Ecto neural progenitor cell (in vitro differentiated cells): ENCODE measurements at regions not wholly inside any gene's neighbourhood (a gene's known extent, or its start where the extent isn't known, plus 50 kb on each side); places are given as distances from the start of the nearest gene placed in this dataset.
A peak's percentile ranks its signal among the peaks of the same experiment; 100 is the strongest.

Experiments
- DNase-seq: peaks from one replicate; pipeline ENCODE4 v3.0.0-alpha.2; 2018; ENCODE audit warnings: low spot score

DNA sequence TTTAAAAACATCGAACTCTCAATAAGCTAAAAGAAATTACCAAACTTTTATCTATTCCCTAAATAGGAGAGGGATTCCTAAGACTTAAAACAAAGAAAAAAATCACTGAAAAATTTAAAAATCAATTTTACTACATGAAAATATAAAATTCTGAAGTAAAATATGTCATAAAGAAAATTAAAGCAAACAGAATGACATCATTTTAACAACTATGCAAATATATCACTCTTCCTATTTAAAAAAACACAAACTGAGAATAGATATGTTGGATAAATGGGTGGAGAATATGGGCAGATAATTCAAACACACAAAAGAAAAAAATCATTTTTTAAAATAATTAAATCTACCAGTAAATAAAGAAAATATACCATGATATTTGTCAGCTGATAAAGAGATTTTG, 510.0 kb downstream of the BCL11B start:
- DNase-seq: no peak

DNA sequence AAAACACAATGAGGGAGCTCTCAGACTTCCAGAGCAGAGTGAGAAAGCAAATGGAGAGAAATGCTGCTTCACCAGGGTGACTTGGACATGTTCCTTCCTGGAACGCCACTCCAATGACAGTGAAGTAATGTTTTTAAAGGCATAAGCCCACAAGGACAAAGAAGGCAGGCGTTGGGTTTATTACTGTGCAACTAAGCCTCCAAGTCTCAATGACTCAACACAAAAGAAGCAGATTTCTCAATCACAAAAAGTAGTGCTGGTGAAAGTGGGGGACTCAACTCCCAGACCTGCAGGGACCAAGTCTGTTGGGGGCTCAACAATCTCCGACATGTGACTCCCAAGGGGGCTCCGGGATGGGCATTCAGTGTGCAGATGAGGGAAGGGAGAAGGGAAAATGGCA, 505.2 kb downstream of the BCL11B start:
- DNase-seq: no peak

DNA sequence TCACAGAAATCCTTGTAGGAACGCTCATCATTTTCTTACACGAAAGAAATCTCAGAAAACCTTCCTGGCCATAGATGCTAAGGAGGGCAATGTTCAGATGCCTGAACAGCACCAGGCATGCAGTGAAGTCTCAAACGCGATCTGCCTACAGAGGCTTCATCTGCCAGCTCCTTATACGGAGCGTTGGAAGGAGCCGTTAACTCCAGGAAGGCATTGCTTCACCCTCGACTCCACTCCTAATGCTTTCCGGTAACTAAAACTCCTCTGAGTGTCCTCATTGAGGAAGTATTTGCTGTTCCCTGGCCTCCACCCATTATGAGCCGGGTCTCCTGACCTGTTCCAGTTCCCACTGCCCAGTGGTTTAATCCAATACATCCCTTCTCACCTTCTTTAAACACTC, 502.7 kb downstream of the BCL11B start:
- DNase-seq: no peak

GRCh38 chr14:98770151-98770550, 501.8 kb downstream of the BCL11B start:
- no peak for DNase-seq

- DNase-seq: no peak
These were observed 498.2 kb downstream of the BCL11B start for GRCh38 chr14:98773814-98774213.

- DNase-seq: no peak
These were observed 496.1 kb downstream of the BCL11B start for GRCh38 chr14:98775892-98776291.

DNA sequence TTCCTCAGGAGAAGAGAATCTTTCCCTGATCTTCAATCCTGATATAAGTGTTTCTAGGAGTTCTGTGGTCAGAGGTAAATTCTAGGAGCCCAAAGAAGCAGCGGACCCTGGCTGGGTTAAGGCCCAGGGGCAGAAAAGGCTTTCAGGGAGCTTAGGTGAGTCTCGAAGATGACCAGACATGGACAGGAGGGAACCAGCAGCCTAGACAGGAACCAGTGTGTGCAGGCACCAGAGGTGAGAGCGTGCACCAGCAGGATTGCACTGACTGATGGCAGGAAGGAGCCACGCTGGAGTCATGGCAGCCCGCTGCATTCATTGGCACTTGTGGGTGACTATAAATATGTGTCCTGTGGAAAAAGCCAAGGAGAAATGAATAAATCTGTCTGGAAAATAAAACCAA, 489.9 kb downstream of the BCL11B start:
- DNase-seq: no peak

GRCh38 chr14:98785578-98785977, 486.4 kb downstream of the BCL11B start:
- no peak for DNase-seq

- DNase-seq: no peak
These were observed 485.5 kb downstream of the BCL11B start for GRCh38 chr14:98786456-98786855.

DNA sequence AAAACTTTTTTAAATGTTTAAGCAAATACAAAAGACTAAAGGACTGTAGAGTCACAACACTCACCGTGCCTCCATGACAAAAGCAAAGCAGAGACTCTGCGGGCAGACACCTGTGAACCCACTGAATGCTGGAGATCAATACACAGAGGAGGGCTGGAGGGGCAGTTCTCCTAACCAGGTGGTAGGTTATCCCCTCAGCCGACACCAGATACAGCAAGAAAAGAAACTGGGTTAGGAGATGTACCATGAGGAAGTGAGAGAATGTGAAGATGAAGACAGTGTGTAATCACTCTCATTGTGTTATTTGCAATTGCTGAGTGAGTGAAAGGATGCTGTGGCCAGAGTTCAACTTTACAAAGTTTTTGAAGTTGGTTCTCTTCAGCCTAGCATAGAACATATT, 480.3 kb downstream of the BCL11B start:
- DNase-seq: no peak

GRCh38 chr14:98792171-98792570, 479.8 kb downstream of the BCL11B start:
- DNase-seq: no peak

GRCh38 chr14:98798099-98798498, 473.9 kb downstream of the BCL11B start:
- no peak for DNase-seq

DNA sequence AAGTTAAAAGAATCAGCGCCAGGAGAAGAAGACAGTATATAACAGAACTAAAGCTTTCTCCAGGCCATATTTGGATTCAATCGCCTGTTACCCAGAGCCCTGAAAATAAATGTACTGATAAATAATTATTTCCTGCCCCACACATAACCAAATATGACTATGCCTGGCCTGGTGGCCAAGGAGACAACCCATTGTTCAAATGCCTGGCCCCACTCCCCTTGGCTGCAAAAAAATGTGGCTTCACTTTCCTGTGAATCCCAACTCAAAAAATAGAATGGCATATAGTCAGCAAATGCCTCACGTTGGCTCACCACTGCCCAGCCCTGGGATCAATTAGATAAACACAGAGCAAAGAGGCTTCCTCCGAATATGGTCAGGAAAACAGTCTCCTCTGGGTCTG, 472.1 kb downstream of the BCL11B start:
- DNase-seq: no peak

GRCh38 chr14:98802044-98802443, 470.0 kb downstream of the BCL11B start:
- DNase-seq: no peak

DNA sequence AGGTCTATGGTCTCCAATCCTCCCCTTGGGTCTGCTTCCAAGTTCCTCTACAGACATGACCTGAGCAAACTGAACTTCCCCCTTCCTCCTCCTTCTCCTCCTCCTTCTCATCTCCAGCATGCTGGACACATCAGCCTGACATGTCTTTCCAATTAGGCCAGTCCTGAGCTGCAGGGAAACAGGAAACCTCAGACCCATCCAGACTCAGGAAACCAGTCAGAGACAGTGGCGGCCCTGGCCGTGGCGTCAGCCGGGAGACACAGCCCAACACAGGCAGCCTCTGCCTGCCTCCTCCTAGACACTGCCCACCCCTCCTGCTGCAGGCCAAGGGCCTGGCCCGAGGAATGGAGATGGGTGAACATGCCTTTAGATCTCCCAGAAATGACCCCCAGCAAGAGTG, 468.8 kb downstream of the BCL11B start:
- no peak for DNase-seq

GRCh38 chr14:98808494-98809407, 463.2 kb downstream of the BCL11B start:
- no peak for DNase-seq

GRCh38 chr14:98816195-98816594, 455.8 kb downstream of the BCL11B start:
- DNase-seq: no peak

GRCh38 chr14:98816720-98817119, 455.3 kb downstream of the BCL11B start:
- DNase-seq: no peak

- DNase-seq: peak; percentile 60
These were observed 452.7 kb downstream of the BCL11B start for GRCh38 chr14:98819132-98819866.

DNA sequence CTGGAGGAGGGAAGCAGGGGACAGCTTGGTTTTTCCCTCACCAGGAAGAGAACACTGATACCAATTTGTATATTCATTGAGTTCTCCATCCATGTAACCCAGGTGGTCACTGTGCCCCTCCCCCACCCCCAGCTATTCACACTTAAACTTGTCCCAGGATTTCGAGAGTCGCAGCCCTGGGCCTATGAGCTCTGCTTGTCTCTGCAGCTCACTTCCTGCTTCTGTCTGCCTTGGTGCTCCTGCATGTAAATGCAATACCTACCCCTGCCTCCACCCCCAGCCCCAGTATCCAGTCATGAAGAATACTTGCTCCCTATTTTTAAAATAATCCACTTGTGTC, 452.2 kb downstream of the BCL11B start:
- no peak for DNase-seq

DNA sequence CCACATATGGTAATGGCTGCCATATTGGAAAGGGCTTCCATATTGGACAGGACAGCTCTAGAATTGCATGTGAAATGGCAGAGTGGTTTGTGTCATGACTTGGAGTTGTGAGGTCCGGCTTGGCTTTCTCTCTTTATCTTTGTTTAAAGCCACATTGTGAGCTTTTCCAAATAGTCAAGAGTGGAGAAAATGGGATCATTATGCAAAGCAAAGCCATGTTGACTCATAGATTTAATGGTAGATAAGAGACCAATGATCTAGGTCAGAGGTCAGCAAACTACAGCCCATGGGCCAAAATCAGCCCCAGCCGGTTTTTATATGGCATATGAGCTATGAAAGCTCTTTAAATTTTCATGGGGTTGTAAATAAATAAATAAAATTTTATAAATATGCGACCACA, 449.1 kb downstream of the BCL11B start:
- DNase-seq: no peak

DNA sequence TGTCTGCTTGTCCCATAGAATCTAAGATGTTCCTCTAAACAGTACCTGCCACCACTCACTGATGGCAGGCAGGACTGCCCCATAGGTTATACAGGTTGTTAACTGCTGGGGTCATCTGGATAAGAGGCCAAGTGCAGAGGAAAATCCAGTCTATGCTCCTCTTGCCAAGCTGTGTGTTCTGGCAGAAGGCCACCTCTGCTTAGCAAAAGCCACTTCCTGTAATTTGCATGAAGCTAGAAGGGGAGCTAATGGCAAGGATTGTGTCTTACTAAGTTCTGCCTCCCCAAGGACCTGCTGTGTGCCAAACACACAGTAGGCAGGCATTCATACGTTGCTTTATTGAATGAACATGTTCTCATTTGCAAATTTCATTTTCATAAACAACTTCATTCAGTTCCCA, 445.4 kb downstream of the BCL11B start:
- DNase-seq: no peak

DNA sequence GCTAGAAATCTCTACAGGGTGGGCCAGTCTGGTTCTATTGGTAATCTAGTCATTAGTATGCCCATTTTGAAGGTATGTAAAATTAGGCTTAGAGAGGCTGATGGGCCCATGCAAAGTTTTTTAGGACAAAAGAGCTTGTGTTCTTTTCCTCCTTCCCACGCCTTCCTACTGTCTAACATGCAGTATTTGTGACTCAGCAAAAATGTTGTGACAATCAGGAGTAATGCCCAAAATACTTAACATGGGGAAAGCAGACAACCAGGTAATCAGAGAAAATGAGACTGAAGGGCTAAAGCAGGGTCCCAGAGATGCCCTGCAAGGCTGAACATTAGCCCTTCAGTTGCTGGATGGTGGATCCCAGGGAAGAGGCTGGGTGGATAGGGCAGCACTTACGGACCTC, 437.9 kb downstream of the BCL11B start:
- no peak for DNase-seq
